Thyroid gland (tissue), 4 donors: ENCODE measurements at regions not wholly inside any gene's neighbourhood (a gene's known extent, or its start where the extent isn't known, plus 50 kb on each side); places are given as distances from the start of the nearest gene placed in this dataset.
"Not testable (repeated sequence)": the region's sequence is repeated elsewhere in the genome, so short reads cannot be mapped to it uniquely, and the experiment has no call there.

ENCODE experiments used
- CTCF ChIP-seq, 6 experiments: fragments of 200-600 bp in 3 of 6; fragments of 450-650 bp in 3 of 6; sonication (generic) in 3 of 6; IDR thresholded peaks; one replicate each; pipeline ENCODE4 v1.5.1; 2016 to 2019; ENCODE audit warnings: antibody characterized with exemption in 6 of 6, mild to moderate bottlenecking in 2 of 6, inconsistent platforms in 1 of 6, moderate library complexity in 1 of 6
- POLR2A ChIP-seq, 2 donors: fragments of 450-650 bp; IDR thresholded peaks; one replicate each; pipeline ENCODE4 v1.6.1; 2017; ENCODE audit warnings: antibody characterized with exemption in 2 of 2, mild to moderate bottlenecking in 2 of 2, moderate library complexity in 1 of 2

GRCh38 chr1:215323992-215324391 lies 241.5 kb downstream of the KCNK2 start:
- not testable (repeated sequence) for TF ChIP-seq CTCF, POLR2A (IDR thresholded peaks at IDR 0.05)
